GM21576 (cell line): ENCODE measurements at regions not wholly inside any gene's neighbourhood (a gene's known extent, or its start where the extent isn't known, plus 50 kb on each side); places are given as distances from the start of the nearest gene placed in this dataset.
"Not testable (repeated sequence)": the region's sequence is repeated elsewhere in the genome, so short reads cannot be mapped to it uniquely, and the experiment has no call there.

Experiments used
- ATAC-seq: cut with Tn5 transposase; IDR thresholded peaks from one replicate; pipeline ENCODE4 v1.9.1; 2021; ENCODE audit warnings: mild to moderate bottlenecking, moderate library complexity; ENCODE audit not compliant: unreplicated experiment

DNA sequence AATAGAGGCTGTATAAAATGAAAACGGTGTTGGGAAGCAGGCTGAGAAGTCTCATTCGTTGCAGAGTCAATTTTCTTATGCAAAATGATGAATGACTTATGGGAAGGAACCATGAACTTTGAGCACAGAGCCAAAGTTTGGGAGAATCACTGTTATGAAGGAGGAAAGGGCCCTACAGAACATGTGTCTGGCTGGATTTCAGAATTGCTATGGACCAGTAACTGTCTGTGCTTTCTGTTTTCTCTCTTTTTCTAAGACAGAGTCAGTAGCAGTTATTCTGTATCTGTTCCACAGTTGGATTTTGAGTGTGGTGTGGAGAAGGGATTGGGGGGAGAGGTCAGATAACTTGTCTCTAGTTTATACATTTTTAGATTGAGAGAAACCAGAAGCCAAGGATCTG is 265.0 kb upstream of the HS3ST1 start:
- no peak for ATAC-seq

GRCh38 chr4:11691236-11691635 is 262.5 kb upstream of the HS3ST1 start:
- ATAC-seq = no peak

DNA sequence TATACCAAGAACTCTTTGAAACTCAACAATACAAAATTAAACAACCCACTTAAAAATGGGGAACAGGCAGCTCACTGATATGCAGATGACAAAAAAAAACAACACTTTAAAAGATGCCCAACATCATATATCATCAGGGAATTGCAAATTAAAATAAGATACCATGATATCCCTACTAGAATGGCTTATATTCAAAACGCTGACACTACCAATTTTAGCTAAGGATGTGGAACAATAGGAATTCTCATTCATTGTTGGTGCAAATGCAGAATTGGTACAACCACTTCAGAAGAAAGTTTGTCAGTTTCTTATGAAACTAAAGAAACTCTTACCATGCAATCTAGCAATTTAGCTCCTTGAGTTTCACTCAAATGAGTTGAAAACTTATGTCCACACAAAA is 259.0 kb upstream of the HS3ST1 start:
- no peak for ATAC-seq

- no peak for ATAC-seq
Measured at GRCh38 chr4:11685481-11685880, 256.8 kb upstream of the HS3ST1 start.

DNA sequence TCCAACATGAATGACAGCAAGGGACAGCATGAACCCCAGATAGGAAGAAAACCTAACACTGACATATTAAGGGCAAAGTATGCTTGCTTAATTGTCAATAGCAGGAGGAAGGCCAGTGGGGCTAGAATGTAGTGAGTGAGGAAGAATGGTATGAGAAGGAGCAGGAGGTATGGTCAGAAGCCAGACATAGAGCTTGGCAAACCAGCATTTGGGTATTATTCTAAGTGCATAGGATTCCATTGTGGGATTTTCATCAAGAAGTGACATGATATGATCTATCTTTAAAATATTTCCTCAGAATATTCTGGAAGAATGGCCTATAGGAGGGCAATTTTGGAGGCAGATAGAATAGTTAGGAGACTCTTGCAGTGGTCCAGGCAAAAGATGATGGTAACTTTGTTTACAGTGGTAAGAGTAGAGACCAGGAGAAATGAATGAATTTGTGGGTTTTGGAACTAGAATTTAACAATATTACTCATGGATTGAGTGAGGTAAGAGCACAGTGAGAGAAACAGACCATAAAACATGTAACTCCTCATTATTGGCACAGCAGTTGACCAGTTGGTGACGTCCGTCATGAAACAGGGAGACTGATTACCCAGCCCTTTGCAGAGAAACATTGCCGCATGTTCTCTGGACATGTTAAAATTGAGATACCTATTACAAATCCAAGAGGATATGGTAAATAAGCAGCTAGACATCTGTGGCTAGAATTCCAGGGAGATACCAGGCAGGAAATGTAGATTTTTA is 246.5 kb upstream of the HS3ST1 start:
- no peak for ATAC-seq

DNA sequence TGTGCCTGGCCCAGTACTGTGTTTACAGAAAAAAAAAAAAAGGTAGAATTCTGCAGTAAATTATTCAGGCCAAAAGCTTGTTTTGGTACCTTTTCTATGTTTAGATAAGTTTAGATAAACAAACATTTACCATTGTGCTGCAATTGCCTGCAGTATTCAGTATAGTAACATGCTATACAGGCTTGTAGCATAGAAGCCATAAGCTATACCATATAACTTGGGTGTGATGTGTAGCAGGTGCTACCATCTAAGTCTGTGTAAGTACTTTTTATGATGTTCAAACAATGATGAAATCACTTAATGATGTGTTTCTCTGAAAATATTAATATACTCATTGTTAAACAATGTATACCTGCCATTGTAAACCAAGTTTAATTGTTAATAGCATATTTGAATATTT is 241.6 kb upstream of the HS3ST1 start:
- ATAC-seq = no peak

- ATAC-seq = no peak
Measured at GRCh38 chr4:11669156-11669555, 240.5 kb upstream of the HS3ST1 start.

DNA sequence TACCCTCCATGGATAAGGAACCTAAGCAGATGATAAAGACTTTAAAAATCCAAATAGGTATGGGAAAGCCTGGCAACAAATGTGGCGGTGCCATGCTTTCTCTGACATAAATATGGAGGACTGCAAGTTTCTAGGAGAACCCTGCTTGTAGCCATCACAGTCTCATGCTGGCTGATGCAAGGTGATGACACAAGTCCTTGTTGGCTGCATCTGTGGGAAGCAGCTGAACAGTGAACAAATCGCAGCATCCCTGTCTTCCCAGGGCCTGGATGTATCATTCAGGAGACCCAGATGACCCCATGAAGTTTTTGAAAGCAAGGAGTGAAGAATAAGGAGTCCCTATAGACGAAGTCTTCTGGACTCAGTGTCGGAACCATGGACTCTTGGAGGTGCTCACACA is 234.4 kb upstream of the HS3ST1 start:
- no peak for ATAC-seq

GRCh38 chr4:11650801-11651596 is 222.3 kb upstream of the HS3ST1 start:
- no peak for ATAC-seq

GRCh38 chr4:11647433-11647832 is 218.7 kb upstream of the HS3ST1 start:
- ATAC-seq = no peak

DNA sequence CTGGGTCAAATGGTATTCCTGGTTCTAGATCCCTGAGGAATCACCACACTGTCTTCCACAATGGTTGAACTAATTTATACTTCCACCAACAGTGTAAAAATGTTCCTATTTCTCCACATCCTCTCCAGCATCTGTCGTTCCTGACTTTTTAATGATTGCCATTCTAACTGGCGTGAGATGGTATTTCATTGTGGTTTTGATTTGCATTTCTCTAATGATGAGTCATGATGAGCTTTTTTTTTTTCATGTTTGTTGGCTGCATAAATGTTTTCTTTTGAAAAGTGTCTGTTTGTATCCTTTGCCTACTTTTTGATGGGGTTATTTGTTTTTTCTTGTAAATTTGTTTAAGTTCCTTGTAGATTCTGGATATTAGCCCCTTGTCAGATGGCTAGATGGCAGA is 214.4 kb upstream of the HS3ST1 start:
- not testable (repeated sequence) for ATAC-seq

DNA sequence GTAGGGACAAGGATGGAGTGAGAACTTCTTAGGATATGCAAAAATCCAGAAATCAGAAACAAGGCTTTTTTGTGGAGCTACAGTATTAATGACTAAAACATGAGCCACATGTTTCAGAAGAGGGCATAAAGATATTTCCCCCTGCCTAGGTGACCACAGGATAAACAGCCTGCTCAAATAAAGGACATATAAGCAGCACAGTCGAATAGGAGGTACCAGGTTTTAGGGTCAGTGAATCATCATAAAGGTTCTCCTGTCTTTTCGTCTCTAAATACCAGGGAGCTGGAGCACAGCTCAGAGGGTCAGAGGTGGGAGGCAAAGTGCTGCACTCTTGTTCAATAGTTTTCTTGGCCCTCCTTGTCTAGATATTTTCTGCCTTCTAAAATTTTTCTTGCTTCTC is 211.9 kb upstream of the HS3ST1 start:
- ATAC-seq = no peak

- no peak for ATAC-seq
Measured at GRCh38 chr4:11636551-11636950, 207.9 kb upstream of the HS3ST1 start.

- ATAC-seq = no peak
Measured at GRCh38 chr4:11636031-11636430, 207.3 kb upstream of the HS3ST1 start.

DNA sequence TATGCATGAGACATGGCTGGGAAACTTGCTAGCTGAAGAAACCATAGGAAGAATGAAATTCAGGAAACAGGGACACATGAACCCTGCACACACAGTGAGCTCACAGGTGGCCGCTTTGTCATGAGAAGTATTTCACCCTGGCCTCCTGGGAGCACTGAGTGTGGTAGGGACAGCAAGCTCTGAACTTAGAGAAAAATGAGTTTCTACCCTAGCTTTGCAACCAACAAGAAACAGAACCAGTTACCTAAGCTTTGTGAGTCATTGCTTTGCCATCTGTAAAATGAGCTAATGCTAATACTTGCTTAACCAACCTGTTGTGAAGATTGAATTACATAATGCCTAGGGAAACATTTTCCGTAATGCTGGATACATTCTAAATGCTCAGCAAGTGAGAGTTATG is 206.6 kb upstream of the HS3ST1 start:
- ATAC-seq = no peak

- no peak for ATAC-seq
Measured at GRCh38 chr4:11634283-11634682, 205.6 kb upstream of the HS3ST1 start.

- ATAC-seq = no peak
Measured at GRCh38 chr4:11633430-11633829, 204.7 kb upstream of the HS3ST1 start.

GRCh38 chr4:11632483-11632882 is 203.8 kb upstream of the HS3ST1 start:
- ATAC-seq = no peak

- ATAC-seq = no peak
Measured at GRCh38 chr4:11632025-11632424, 203.3 kb upstream of the HS3ST1 start.

GRCh38 chr4:11631416-11631815 is 202.7 kb upstream of the HS3ST1 start:
- no peak for ATAC-seq

- ATAC-seq = no peak
Measured at GRCh38 chr4:11628093-11628725, 199.5 kb upstream of the HS3ST1 start.

DNA sequence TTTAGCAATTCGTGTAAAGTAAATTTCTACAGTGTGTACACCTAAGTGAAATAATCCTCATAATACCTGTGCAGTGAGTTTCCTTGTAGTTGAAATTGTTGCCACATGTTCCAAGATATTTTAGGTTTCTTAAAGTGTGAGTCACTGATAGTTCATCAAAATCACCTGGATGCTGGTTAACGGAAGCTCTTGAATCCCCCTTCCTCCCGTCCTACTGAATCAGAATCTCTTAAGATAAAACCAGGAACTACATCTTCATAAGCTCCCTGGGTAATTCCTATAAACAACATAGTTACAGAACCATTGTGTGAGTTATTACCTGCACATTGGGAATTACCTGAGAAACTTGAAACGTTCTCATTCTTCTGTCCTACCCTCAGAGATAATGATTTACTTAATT is 197.4 kb upstream of the HS3ST1 start:
- ATAC-seq = no peak
